T-helper 1 cell treated with Interleukin-12 subunit alpha and Interleukin-12 subunit beta and Interleukin-4 antibody, amounts not matched to agents 30 ng/mL and 1 ng/mL, for 36 hours (primary cell): ENCODE measurements at regions not wholly inside any gene's neighbourhood (a gene's known extent, or its start where the extent isn't known, plus 50 kb on each side); places are given as distances from the start of the nearest gene placed in this dataset.

Experiments
- intact Hi-C: fragments of 100-400 bp; cut with micrococcal nuclease; formaldehyde crosslinking; loops from one replicate; pipeline ENCODE4 v1.15.1; 2024

GRCh38 chr5:155402927-155403640, 389.5 kb downstream of the KIF4B start:
- intact Hi-C loops = no loop called here

DNA sequence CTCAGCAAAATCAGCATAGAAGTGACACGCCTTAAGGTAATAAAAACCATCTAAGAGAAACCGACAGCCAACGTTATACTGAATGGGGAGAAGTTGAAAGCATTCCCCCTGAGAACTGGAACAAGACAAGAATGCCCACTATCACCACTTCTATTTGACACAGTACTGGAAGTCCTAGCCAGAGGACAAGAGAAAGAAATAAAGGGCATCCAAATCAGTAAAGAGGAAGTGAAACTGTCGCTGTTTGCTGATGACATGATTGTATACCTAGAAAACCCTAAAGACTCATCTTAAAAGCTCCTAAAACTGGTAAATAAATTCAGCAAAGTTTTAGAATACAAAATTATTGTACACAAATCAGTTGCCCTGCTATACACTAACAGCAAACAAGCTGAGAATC, 393.3 kb downstream of the KIF4B start:
- intact Hi-C loops = no loop called here

DNA sequence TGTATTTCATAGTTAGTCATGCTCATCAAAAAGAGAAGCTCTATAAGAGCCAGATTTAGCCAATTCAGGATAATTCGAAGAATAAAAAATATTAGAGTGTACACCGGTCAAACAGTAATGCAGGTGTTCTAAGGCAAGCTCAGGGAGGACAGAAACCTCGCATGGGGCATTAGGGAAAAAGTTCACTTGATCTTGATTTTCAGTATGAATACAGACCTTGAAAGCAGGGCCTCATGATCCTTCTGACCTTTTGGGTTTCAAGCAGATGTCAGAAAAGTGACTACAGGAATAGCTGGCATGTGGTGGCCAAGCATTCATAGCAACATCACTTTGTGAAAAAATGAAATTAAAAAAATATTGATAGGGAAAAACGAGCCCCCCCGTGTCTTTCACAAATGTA, 394.9 kb downstream of the KIF4B start:
- intact Hi-C loops = no loop called here

- intact Hi-C loops = no loop called here
Observed at GRCh38 chr5:155416765-155417164, 403.2 kb downstream of the KIF4B start.

DNA sequence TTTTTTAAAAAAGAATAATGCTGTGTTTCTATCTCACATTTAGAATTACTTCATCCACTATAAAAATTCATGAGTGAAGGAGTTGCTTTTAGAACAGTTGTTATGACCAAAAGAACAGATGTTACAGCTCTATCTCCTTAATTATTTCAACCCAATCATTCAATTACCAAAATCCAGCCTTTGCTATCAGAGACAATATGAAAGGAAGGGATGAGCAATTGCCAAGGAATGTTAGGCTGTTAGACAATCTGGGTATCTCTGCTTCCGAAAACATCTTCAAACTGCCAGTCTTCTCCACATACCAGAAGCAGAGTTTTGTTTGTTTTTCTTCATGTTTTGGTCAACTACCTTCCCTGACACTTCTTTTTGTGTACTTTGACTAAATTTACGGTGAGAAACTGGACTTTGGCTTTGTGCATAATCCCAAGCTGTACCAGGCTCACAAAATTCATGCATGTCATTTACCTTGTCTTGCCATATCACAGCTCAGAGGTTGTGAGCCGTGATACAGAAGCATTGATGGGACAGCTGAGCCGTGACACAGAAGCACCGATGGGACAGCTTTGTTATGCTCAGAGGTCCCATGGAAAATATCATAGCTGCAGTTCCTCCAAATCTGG, 405.5 kb downstream of the KIF4B start:
- intact Hi-C loops = no loop called here

- intact Hi-C loops = no loop called here
Observed at GRCh38 chr5:155430192-155430591, 416.6 kb downstream of the KIF4B start.

DNA sequence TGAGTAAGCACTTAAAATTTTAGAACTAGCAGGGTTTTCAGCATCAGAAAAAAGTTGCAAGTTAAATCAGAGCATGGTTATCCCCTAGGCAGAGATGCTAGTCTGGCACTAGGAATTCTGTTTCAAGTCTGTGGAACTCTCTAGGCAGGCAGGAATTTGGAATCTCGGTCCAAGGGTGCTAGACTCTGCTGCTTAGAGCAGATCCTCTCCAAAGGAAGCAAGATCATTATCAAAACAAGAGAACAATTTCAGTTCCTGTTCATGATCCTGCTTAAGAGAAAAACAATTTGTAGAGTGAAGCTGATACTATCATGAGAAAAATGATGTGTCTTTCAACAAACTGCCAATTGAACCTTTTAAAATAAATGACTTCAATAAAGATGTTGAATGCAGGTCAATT, 420.7 kb downstream of the KIF4B start:
- intact Hi-C loops = no loop called here

DNA sequence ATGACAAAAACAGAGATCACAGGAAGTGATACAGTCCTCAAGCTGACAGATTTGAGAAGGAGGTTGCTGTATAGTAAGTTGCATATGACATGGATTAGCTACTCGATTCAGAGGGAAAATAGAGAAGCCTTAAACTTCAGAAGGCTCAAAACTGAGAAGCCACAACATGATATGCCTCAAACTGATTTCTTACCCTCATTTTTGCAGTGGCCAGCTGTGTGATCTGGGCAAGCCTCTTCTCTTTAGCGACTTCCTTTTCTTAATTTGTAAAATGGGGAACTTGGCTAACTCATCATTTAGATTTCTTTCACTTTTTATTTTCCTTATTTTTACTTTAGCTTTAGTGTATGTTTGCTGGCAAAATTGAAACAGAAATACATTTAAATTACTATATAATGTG, 421.1 kb downstream of the KIF4B start:
- intact Hi-C loops = no loop called here

GRCh38 chr5:155441849-155442248, 428.3 kb downstream of the KIF4B start:
- intact Hi-C loops = no loop called here

DNA sequence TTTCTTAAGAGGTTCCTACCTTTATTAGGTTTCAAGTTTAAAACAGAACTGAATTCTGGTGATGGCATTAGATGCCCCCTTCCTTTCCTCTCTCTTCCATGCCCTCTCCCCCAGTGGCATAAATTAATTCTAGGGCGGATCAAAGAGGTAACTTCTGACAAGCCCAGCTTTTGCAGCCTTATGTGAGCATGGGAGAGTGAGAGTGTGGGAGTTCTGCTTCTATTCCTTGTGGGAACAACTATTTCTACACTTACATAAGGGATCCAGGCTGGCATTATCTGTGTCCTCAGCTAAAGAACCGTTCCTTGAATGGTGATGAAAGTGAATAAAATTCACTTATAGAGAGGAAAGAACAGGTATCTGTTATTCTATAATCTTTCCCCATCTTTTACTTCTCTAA, 437.6 kb downstream of the KIF4B start:
- intact Hi-C loops = no loop called here

DNA sequence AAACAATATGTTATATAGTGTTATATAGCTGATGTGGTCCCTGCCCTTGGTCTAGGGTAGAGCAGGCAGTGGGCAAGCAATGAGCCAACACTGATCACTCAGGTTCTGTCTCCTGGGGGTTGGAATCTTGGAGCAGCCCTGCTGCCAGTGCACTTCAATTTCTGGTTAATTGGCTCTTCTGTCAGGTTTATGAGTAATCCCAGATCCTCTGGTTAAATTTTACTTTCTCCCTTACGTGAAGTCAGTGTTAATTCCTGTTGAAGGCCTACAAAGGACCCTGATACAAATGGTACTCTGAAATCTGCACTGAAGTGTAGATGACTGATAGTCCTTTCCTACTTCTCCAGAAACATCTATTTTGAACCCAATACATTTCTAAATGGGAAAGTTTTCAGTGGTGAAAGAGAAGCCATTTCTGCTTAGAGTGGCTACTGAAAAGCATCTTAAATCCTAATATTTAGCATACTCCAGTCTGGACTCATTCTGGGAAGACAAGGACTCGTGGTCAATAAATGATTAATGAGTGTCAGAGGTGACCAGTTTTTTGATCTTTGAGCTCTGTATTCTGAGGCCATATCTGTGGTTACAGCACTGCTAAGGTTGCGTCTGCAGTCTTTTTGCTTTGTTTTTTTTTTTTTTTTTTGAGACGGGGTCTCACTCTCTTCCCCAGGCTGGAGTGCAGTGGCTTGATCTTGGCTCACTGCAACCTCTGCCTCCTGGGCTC, 442.4 kb downstream of the KIF4B start:
- intact Hi-C loops = no loop called here

GRCh38 chr5:155459889-155460500, 446.4 kb downstream of the KIF4B start:
- intact Hi-C loops = no loop called here

DNA sequence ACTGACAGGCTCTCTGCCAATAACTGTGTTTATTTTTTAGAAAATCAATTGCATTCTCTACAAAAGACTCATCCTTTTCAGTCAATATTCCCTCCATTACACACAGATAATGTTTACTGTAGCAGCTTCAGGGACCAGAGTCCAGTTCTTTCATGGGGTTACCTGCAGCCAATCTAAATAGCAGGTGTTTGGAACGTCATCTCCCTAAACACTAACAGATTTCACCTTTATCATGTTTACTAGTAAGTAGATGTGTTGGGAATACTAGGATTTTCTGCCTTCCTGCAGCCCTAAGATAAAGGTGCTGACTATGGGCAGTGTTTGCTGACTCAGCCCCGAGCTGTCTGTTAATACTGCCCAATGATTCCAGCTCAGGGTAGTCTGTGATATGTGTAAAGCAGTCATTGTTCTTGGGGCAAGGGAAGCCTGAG, 447.0 kb downstream of the KIF4B start:
- intact Hi-C loops = no loop called here

DNA sequence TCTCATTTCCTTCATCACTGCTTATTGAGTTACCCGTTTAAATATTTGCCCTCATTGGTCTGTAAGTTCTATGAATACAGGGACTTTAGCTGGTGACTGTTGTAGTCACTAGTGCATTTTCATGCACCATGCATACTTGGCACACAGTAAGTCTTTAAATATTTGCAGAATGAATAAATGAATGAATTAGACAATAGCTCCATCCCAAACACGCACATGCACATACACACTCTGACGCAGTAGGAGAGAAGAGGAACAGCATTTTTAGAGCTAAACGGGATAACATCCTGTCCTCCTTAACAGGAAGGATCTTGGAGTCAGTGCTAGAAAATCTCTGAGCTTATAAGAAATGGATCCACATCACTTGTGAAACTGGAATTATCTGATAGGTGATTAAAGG, 447.7 kb downstream of the KIF4B start:
- intact Hi-C loops = no loop called here

DNA sequence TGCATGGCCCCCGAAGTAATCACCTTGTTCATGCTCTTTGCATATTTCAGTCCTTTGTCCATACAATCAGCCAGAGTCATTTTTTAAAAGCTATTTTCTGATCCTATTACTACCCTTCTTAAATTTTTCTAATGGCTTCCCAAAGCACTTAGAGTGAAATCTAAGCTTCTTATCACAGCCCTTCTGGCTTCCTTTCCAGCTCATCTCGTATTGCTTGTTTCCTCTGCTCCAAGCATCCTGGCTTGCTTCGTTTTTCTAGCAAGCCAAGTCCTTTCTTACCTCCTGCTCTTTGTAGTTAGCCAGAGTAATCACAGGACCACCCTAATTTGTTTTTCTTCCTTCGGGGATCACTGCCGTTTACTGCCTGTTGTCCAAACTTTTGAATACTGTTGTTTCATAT, 453.3 kb downstream of the KIF4B start:
- intact Hi-C loops = no loop called here

DNA sequence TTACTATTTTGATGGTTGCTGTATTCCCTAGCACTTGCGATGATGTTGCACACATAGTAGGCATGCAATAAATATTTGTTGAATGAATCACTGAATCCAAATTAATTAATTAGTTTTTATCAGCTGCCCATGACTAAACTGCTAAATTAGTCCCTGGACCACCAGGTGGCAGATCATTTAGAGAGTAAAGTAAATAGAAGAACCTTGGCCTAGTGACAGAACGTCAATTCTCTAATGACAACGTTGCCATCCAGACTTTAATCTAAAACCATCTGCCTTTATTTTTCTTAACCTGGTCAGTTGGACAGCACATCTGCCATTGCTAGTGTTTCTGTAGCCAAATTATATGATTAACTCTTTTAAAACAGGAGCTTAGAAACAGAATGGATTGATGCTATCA, 457.5 kb downstream of the KIF4B start:
- intact Hi-C loops = no loop called here

DNA sequence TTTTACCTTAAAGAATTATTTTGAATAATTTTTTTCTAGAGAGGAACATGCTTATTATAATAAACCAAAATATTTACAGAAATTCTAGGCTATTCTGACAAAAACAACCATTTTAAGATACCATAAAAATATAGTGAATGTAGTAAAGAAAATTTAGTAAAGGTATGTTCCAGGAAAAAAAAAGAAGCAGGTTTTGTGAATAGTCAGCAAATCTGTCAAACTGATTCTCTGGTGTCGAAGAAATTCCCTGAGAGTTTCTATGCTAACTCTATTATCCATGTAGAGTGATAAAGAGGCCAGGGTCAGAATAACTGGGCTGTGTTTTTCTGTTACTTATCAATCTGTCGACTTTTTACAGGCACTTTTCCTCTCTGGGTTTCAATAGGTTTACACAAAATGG, 459.2 kb downstream of the KIF4B start:
- intact Hi-C loops = no loop called here

GRCh38 chr5:155475318-155475717, 461.8 kb downstream of the KIF4B start:
- intact Hi-C loops = no loop called here

GRCh38 chr5:155480731-155481131, 467.2 kb downstream of the KIF4B start:
- intact Hi-C loops = no loop called here

- intact Hi-C loops = no loop called here
Observed at GRCh38 chr5:155481182-155481581, 467.6 kb downstream of the KIF4B start.

GRCh38 chr5:155482428-155482827, 468.9 kb downstream of the KIF4B start:
- intact Hi-C loops = no loop called here

DNA sequence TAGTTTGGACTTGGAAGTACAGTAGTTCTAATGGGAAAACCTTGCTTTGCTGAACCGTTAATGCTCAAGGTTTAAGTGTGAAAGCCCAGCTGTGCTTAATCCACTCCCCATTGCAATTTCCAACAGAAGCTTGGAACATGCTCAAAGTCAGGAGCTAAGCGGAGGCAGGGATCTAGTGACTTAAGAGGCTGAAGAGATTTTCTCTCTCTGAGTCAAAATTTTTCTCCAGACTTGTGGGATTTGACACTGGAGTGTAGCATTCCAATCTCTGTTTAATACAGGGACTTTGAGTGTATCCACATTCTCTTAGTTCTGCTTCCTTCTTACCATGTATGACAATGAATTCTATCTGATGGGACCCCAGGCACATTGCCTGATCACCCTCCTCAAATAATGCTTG, 471.8 kb downstream of the KIF4B start:
- intact Hi-C loops = no loop called here
